NB4 (cell line): ENCODE measurements at regions not wholly inside any gene's neighbourhood (a gene's known extent, or its start where the extent isn't known, plus 50 kb on each side); places are given as distances from the start of the nearest gene placed in this dataset.

Source experiments
- DNase-seq: peaks from one replicate; pipeline ENCODE4 v3.0.0; 2010; ENCODE audit warnings: low read depth
- H3K4me3 ChIP-seq: one replicate; pipeline ENCODE4 v1.5.1; 2011; ENCODE audit warnings: mild to moderate bottlenecking, low read depth, low read length, moderate library complexity
- MYC ChIP-seq: IDR thresholded peaks from 2 replicates; pipeline ENCODE4 v1.6.1; 2011; ENCODE audit warnings: low read depth, low read length
- POLR2A ChIP-seq: IDR thresholded peaks from 2 replicates; pipeline ENCODE4 v1.6.1; 2011; ENCODE audit warnings: mild to moderate bottlenecking; ENCODE audit not compliant: insufficient read length; ENCODE audit errors: extremely low read depth
- TF ChIP-seq, protein P1 (sequence below): IDR thresholded peaks from one replicate; pipeline ENCODE4 v1.5.1; 2012; ENCODE audit warnings: low read depth, low read length
- TF ChIP-seq, protein P2 (sequence below): IDR thresholded peaks from 2 replicates; pipeline ENCODE4 v1.6.1; 2011; ENCODE audit warnings: low read depth, low read length

DNA sequence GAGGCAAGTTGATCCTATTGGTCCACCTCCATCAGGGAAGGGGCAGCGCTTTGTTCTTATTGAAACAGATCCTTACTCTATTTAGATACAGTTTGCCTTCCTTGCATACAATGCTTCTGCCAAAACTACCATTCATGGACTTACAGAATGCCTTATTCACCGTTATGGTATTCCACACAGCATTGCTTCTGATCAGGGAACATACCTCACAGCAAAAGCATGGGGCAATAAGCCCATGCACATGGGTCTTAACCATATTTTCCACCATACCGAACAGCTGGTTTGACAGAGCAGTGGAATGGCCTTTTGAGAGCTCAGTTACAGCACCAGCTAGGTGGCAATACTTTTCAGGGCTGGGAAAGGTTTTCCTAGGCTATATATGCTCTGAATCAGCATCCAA is 544.8 kb upstream of the ADGRL4 start:
- DNase-seq: no peak
- no peak overlapping the region for H3K4me3 ChIP-seq
- TF ChIP-seq POLR2A (no peak), MYC (no peak)
- TF ChIP-seq, protein P1, sequence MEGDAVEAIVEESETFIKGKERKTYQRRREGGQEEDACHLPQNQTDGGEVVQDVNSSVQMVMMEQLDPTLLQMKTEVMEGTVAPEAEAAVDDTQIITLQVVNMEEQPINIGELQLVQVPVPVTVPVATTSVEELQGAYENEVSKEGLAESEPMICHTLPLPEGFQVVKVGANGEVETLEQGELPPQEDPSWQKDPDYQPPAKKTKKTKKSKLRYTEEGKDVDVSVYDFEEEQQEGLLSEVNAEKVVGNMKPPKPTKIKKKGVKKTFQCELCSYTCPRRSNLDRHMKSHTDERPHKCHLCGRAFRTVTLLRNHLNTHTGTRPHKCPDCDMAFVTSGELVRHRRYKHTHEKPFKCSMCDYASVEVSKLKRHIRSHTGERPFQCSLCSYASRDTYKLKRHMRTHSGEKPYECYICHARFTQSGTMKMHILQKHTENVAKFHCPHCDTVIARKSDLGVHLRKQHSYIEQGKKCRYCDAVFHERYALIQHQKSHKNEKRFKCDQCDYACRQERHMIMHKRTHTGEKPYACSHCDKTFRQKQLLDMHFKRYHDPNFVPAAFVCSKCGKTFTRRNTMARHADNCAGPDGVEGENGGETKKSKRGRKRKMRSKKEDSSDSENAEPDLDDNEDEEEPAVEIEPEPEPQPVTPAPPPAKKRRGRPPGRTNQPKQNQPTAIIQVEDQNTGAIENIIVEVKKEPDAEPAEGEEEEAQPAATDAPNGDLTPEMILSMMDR: no peak
- TF ChIP-seq, protein P2, sequence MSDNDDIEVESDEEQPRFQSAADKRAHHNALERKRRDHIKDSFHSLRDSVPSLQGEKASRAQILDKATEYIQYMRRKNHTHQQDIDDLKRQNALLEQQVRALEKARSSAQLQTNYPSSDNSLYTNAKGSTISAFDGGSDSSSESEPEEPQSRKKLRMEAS: no peak

DNA sequence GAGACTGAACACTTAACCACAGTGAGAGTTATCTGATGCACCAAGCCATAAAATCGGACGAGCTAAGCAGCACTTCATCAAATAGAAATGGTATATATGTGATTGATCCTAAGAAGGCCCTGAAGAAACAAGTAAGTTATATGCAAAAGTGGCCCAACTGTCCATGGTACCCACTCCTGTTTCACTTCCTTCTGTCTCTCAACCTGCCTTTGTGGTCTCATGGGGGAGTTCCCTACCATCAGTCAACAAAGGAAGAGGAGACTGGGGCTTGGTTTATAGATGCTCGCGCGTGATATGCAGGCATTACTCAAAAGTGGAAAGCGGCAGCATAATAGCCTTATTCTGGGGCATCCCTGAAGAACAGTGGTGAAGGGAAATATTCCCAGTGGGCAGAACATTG is 543.9 kb upstream of the ADGRL4 start:
- no peak for DNase-seq
- TF ChIP-seq, protein P2: no peak
- no peak for TF ChIP-seq MYC
- TF ChIP-seq, protein P1: no peak
- no peak for TF ChIP-seq POLR2A
- no peak overlapping the region for H3K4me3 ChIP-seq

DNA sequence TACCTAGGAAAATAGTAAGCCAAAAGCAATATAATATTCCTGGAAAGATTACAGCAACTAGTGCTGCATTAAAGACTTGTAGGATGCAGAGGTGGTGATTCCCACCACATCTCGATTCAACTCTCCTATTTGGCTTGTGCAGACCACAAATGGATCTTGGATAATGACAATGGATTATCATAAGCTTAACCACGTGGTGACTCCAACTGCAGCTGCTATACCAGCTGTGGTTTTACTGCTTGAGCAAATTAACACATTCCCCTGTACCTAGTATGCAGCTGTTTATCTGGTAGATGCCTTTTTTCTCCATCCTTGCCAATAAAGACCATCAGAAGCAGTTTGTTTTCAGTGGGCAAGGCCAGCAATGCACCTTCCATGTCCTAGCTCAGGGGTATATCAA is 542.7 kb upstream of the ADGRL4 start:
- no peak overlapping the region for H3K4me3 ChIP-seq
- DNase-seq: no peak
- TF ChIP-seq, protein P2: no peak
- TF ChIP-seq MYC: no peak
- no peak for TF ChIP-seq POLR2A
- TF ChIP-seq, protein P1: no peak

DNA sequence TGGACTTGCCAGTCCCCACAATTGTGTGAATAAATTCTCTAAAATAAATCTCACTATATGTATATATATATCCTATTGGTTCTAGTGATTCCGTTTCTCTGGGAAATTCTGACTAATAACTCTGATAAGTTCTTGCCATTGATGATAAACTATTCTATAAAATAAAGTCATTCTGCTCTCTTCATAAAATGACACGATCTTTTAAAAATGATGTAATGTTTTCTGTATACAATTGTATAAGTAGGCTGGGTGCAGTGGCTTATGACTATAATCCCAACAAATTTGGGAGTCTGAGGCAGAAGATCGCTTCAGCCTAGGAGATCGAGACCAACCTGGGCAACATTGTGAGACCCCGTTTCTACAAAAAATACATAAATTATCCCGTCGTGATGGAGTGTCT is 541.0 kb upstream of the ADGRL4 start:
- TF ChIP-seq, protein P2: no peak
- TF ChIP-seq POLR2A: no peak
- TF ChIP-seq, protein P1: no peak
- no peak for DNase-seq
- H3K4me3 ChIP-seq: no peak overlapping the region

DNA sequence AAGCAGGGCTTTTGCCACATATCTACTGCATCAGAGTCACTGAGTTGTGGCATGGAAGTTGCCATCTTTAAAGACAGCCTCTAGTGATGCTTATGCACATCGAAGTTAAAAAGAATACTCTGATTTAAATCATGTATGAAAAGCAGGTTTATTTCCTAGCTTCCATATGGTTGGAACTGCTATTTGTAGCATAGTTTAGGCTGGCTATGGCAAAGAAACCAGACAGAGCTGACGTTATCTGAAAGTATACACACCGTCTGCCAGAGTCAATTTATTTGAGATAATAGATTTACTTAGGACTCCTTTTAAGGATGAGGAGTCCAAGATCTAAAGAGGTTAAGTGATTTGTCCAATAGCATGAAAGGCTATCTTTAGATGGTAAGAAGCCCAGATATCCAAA is 536.9 kb upstream of the ADGRL4 start:
- DNase-seq: no peak
- TF ChIP-seq MYC (no peak), POLR2A (no peak)
- TF ChIP-seq, protein P2: no peak
- TF ChIP-seq, protein P1: no peak
- H3K4me3 ChIP-seq: no peak overlapping the region

DNA sequence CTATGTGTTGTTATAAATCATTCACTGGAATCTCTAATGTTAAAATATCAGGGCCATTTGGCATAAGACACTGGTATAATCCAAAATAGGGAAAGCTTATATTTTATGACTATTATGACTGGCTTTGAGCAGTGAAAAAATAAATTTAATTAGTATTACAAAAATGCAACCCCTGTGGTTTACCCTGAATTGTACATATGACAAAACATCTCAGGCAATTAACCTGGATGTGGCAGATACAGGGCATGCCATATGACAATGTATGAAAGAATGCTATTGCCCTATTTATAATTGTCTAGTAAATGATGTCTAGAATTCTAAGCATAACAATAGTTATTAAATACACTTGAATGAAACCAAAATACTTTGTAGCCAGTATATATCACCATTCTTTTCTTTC is 532.5 kb upstream of the ADGRL4 start:
- no peak overlapping the region for H3K4me3 ChIP-seq
- TF ChIP-seq POLR2A (no peak), MYC (no peak)
- TF ChIP-seq, protein P1: no peak
- TF ChIP-seq, protein P2: no peak
- DNase-seq: no peak
